ENCODE measurements at regions not wholly inside any gene's neighbourhood (a gene's known extent, or its start where the extent isn't known, plus 50 kb on each side); places are given as distances from the start of the nearest gene placed in this dataset.
"Not testable (repeated sequence)": the region's sequence is repeated elsewhere in the genome, so short reads cannot be mapped to it uniquely, and the experiment has no call there.

- DNase-seq, result no peak
These were observed 202.2 kb upstream of the CMC1 start for GRCh38 chr3:28039234-28039633.

- no peak for DNase-seq
These were observed 201.6 kb upstream of the CMC1 start for GRCh38 chr3:28039829-28040228.

- no peak for DNase-seq
These were observed 199.3 kb upstream of the CMC1 start for GRCh38 chr3:28042095-28042635.

DNA sequence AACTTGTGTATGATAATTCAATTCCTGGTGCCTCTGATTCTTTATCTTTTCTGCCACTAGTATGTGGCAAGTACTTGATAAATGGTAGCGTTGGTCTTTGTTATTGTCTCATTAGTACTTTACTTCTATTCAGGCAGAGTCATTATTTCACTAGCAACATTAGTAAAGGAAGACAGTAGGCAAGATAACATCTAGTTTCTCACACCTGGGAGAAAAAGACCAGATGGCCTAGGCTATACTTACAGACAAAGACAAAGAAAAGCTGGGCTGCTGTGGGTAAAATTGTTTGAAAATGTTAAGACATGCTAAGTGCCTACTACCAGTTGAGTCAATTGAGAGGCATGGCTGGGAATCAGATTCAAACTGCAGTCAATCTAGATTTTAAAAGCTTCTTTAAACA lies 198.7 kb upstream of the CMC1 start:
- no peak for DNase-seq

- DNase-seq, result no peak
These were observed 191.3 kb upstream of the CMC1 start for GRCh38 chr3:28050120-28050519.

DNA sequence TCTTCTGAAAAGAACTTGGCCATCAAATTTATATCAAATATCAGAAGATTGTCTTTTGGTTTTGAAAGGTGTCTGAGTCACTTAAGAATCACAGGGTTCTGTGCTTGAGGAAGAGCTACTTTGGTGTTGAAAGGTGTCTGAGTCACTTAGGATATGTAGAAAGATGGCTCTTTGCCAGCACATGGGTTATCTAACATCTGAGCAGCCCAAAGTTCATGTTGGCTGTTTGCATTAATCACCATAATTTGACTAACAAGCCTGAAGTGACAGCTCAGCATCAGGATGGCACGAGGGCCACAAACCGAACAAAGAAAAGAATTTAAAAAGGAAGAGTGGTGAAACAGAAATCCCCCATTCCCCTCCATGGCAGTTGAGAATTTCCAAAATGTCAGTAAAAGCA lies 190.5 kb upstream of the CMC1 start:
- no peak for DNase-seq

DNA sequence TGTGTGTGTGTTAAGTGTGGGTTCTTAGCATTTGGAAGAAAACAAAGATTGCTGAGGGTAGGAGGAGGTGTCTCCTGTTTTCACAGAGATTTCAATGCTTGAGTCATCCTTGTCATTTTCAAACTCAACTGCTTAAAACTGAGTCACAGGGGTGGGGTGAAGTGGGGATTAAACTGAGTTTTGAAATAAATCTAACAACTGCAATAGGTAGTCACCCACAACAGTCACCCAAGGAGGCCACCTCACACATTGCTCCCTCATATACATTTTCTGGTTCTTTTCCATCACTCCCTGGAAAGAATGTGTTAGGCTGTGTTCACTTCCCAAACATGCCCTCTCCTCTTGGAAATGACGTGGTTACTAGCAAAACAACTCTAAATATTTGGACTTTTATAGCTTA lies 187.7 kb upstream of the CMC1 start:
- DNase-seq, result peak; percentile 1

DNA sequence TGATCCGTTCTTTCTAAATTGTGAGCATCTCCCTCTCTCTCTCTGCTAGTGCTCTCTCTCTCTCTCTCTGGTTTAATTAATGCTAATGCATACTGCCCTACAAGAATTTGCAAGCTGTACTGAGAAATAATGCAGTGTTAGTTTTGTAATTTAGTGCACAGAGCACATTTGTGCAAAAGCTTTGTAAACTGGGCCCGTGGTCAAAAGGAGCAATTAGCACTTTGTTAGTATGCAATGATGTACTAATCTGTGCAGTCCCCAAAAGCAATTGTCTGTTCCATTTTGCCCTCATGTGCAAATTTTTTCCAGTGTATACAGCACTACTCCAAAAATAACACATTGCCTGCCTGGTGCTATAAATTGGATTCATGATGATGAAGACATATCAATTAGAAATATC lies 184.6 kb upstream of the CMC1 start:
- DNase-seq, result no peak

DNA sequence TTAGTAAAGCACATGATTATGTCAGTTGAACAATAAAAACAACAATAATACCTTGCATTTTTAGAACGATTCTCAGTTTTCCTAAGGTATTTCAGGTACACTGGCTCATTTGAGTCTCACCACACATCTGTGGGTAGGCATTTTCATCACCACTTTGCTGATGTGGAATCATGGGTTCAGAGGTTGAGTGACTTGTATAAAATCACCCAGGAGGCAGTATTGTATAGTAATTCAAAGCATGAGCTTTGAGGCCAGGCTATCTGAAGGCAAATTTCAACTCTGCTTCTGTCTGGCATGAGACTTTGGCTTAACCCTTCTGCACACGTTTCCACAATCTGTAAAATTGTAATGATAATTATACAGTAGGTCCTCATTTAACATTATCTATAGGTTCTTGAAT lies 183.9 kb upstream of the CMC1 start:
- DNase-seq, result no peak

DNA sequence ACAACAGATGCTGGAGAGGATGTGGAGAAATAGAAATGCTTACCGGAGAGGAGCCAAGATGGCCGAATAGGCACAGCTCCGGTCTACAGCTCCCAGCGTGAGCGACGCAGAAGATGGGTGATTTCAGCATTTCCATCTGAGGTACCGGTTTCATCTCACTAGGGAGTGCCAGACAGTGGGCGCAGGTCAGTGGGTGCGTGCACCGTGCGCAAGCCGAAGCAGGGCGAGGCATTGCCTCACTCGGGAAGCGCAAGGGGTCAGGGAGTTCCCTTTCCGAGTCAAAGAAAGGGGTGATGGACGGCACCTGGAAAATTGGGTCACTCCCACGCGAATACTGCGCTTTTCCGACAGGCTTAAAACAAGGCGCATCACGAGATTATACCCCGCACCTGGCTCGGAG lies 182.2 kb upstream of the CMC1 start:
- DNase-seq, result not testable (repeated sequence)

DNA sequence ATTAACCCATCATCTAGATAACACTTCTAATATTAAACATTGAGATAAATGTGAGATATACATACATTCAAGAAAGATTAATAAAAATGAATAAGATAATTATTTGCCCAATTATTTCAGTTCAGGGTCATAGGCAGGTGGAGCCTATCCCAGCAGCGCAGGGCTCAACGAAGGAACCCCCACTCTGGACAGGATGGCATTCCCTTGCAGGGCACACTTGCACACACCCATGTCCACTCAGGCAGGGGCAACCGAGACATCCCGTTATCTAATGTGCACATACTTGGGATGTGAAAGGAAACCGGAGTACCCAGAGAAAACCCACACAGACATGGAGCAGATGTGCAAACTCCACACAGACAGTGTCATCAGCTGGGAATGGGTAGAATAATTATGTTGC lies 175.4 kb upstream of the CMC1 start:
- no peak for DNase-seq

- DNase-seq, result no peak
These were observed 174.4 kb upstream of the CMC1 start for GRCh38 chr3:28067014-28067413.

DNA sequence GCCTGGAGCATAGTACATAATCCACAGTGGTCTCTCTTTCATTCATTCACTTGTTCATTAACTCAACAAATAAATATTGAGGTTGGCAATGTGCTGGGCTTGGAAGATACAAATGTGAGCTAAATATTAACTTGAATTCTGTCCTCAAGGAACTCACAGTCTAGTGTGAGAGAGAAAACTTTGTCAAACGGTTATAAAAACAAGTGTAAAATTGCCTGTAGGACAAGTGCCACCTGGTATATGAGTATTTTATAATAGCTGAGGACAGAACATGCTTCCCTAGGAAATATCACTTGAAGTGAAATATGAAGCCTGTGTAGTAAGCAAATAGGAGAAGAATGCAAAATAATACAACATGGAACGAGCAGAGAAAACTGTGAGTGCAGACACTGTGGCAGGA lies 173.1 kb upstream of the CMC1 start:
- DNase-seq, result no peak

GRCh38 chr3:28069438-28069837 lies 172.0 kb upstream of the CMC1 start:
- no peak for DNase-seq

DNA sequence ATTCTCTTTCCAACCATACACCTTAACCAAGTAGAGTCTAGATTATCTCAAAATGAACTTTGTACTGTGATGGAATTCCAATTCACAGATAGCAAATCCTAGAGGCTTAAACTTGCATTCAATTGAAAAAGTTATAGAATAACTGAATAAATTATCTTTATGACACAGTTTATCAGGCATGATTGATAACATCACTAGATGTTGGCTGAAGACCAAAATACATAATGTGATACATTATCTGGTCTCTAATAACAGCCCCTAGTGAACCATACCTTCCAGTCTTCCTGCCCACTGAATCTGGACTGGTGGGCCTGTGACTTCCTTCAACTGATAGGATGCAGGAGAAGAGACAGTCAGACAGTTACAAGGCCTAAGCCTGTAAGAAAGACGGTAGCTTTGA lies 165.2 kb upstream of the CMC1 start:
- no peak for DNase-seq

DNA sequence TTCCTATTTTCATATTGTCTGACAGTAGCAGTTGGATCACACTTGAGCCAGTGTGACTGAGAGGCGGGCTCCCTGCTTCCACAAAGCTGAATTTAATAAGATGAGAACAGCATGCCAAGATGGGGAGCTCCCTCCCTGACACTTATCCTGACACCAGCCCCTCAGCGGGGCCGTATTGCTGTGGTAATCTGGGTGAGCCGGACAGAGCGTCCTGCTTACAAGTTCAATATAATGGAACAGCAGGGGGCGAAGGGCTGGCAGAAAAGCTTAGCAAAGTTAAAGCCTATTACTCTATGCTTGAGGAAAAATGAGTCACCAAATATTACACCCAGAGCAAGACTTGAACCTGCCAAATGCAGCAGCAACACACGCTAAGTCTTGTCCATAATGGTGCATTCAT lies 163.8 kb upstream of the CMC1 start:
- peak; percentile 4 for DNase-seq

DNA sequence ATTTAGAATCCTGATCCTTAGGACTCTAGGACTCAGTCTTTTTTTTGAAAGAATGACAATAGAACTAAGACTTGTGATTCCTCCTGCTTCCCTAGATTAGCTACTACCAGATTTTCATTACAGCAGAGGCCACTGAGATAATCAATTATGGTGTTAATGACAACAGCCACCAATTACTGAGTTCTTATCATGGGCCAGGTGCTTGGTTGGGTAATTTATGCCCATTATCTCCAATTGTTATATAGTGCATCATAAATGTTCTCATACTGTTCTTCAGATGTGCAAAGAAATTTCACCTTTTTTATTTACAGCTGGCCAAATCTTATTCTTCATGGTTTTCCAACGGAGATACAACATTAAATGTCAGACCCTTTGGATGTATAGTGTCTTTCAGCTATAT lies 162.9 kb upstream of the CMC1 start:
- no peak for DNase-seq

- DNase-seq, result no peak
These were observed 160.7 kb upstream of the CMC1 start for GRCh38 chr3:28080716-28081115.

- no peak for DNase-seq
These were observed 159.9 kb upstream of the CMC1 start for GRCh38 chr3:28081533-28081947.

GRCh38 chr3:28087591-28087990 lies 153.8 kb upstream of the CMC1 start:
- no peak for DNase-seq

DNA sequence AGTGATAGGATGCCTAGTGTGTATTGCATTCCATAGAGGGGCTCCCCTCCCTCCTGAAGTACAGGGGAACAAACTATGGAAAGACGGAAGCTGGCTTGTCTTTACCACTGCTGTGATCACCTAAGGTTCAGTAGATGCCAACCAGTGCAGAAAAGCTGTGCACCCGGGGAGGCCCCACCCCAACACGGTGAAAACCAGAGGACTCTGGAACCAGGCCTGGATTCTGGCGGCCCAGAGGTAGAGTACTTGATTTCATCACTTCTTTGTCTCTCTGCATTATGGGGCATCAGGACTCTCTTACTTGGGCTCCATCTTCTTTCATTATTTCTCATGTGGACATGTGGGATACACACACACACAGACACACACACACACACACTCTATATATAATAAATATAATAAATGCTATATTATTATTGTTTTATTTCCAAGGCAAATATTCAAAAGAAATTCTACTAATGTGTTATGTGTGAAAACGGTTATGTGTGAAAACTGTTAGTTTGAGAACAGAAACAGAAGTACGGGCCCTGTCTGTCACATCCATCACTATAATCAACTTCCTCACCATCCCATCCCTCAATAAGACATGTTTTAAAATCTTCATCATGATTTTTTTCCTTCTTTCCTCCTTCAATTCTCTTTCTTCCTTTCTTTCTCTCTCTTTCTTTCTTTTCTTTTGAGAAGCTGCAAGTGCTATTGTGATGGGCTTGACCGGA lies 152.4 kb upstream of the CMC1 start:
- DNase-seq, result no peak

GRCh38 chr3:28089527-28089897 lies 151.9 kb upstream of the CMC1 start:
- DNase-seq, result no peak

DNA sequence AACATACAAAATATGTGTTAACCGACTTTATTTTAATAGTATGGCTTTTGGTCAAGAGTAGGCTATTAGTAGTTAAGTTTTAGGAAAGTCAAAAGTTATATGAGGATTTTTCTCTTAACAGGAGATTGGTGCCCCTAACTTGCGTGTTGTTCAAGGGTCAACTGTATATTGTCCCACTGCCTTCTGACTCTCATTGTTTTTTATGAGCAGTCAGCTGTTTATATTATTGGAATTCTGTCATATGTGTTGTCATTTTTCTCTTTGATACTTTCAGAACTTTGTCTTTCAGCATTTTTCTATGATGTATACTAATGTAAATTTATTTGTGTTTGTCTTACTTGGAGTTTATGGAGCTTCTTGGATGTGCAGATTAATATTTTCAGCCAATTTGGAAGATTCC lies 142.1 kb upstream of the CMC1 start:
- DNase-seq, result no peak

GRCh38 chr3:28101705-28102104 lies 139.7 kb upstream of the CMC1 start:
- no peak for DNase-seq

DNA sequence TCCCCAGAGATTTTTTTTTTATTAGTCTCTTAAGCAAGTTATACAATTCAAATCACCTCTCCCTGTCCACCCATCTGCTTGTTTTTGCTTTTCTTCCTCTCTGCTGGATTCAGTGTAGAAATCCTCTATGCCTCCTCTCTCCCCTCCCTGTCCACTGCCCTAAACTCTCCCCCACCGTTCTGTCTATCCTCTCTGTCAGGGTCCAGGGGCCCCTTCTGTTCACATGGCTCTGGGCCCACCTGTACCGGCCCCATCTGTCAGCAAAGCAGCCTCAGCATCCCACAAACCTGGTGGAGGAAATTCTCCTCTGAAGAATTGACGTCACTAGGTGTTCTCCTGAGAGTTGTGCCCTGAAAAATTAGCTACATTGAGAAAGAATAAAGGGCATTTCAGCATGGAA lies 137.6 kb upstream of the CMC1 start:
- no peak for DNase-seq

Measured in occipital lobe (tissue), 1 donor.